ENCODE measurements at regions not wholly inside any gene's neighbourhood (a gene's known extent, or its start where the extent isn't known, plus 50 kb on each side); places are given as distances from the start of the nearest gene placed in this dataset.

DNA sequence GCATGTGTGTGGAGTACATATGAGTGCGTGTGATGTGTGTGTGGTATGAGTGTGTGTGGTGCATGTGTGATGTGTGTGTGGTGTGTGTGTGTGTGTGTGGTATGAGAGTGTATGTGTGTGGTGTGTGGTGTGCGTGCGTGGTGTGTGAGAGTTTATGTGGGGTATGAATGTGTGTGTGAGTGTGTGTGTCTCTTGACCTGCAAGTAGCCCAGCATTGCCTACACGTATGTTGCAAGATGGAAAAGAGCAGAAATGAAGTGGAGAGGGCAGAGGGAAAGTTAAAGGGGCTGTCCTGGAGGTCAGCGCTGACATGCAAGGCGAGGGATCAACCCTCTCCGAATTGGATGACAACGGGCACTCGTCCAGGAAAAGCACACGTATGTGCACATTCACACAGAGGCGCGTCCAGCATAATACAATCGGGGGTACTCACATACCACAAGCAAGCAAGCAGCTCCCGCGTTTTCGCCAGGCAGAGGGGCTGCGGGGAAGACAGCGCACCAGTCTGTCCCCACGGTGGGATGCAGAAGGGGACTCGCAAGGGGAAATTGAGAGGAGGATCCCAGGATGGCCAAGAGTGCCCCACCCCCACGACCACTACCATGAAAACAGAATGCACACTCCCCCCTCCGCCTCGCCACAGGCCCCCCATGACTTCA is 174.5 kb upstream of the AFDN start:
- H3K36me3 ChIP-seq: no peaks in the 10 kb centered on the region
- no peak overlapping the region for H3K27ac ChIP-seq
- no peak for DNase-seq (ENCODE audit: low spot score in 2 of 2)
- H3K27me3 ChIP-seq: no peaks in the 10 kb centered on the region
- no peaks in the 10 kb centered on the region for H3K9me3 ChIP-seq
- no peak overlapping the region for H3K4me3 ChIP-seq
- H3K4me1 ChIP-seq: no peaks in the 10 kb centered on the region
- intact Hi-C loops (cut with DNase I): no loop called here
- TF ChIP-seq, protein P1, sequence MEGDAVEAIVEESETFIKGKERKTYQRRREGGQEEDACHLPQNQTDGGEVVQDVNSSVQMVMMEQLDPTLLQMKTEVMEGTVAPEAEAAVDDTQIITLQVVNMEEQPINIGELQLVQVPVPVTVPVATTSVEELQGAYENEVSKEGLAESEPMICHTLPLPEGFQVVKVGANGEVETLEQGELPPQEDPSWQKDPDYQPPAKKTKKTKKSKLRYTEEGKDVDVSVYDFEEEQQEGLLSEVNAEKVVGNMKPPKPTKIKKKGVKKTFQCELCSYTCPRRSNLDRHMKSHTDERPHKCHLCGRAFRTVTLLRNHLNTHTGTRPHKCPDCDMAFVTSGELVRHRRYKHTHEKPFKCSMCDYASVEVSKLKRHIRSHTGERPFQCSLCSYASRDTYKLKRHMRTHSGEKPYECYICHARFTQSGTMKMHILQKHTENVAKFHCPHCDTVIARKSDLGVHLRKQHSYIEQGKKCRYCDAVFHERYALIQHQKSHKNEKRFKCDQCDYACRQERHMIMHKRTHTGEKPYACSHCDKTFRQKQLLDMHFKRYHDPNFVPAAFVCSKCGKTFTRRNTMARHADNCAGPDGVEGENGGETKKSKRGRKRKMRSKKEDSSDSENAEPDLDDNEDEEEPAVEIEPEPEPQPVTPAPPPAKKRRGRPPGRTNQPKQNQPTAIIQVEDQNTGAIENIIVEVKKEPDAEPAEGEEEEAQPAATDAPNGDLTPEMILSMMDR (IDR thresholded peaks at IDR 0.05): no peak

DNA sequence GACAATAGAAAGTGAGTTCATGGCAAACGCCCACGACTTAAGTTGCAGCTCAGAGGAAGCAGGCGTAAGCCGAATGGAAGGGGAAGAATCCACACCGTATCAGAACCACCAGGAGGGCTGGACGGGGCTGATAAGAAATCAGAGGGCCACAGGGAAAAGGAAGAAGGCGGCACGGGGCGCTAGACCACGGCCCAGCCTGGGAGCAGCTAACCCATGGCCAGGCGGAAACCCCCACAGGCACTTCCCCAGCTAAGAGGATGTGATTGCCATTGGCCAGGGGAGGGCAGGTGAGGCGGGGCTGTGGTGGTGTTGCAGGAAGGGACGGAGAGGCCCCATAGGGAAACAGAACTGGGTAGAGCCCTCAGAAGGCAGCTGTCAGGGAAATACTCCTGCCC is 174.0 kb upstream of the AFDN start:
- Histone ChIP-seq H3K27ac (no peak overlapping the region), H3K36me3 (no peaks in the 10 kb centered on the region), H3K4me3 (no peak overlapping the region), H3K4me1 (no peaks in the 10 kb centered on the region), H3K27me3 (no peaks in the 10 kb centered on the region), H3K9me3 (no peaks in the 10 kb centered on the region)
- no peak for DNase-seq (ENCODE audit: low spot score in 2 of 2)
- TF ChIP-seq, protein P1 (IDR thresholded peaks at IDR 0.05): no peak
- intact Hi-C loops (cut with DNase I): no loop called here

DNA sequence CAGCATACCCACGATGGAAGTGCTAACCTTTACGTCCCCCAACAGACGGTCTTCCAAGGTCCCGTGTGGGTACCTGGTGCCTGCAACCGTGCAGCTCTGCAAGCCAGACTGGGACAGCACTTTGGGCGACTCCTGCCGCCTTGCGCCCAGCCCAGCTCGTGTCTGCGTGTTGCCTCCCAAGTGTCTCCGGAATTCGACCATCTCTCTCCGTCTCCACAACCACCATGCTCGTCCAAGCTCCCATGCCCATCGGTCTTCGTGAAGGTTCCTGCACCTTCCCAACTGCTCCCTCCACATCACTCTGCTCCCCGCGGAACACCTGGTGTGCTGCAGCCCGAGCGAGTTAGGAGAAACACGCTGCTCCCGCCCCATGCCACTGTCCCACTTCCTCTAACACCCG is 173.2 kb upstream of the AFDN start:
- H3K4me1 ChIP-seq: no peaks in the 10 kb centered on the region
- H3K27me3 ChIP-seq: no peaks in the 10 kb centered on the region
- intact Hi-C loops (cut with DNase I): no loop called here
- no peak overlapping the region for H3K27ac ChIP-seq
- H3K36me3 ChIP-seq: no peaks in the 10 kb centered on the region
- H3K9me3 ChIP-seq: no peaks in the 10 kb centered on the region
- TF ChIP-seq, protein P1 (IDR thresholded peaks at IDR 0.05): no peak
- no peak for DNase-seq (ENCODE audit: low spot score in 2 of 2)
- H3K4me3 ChIP-seq: no peak overlapping the region

DNA sequence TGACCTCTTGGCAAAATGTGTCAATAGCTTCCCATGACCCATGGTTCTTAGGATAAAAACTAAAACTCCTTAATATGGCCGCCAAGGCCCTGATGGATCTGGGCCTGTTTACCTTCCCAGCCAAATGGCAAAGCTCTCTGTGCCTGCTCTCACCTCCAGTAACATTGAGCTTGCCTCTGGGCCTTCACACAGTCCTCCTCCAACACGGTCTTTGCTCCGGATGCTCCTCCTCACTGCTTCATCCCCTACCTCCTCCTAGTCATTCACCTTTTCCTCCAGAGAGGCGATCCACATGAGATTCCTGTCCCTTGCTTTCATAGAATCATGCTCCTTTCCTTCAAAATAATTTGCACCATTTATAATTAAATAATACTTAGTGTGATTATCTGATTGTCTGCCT is 172.3 kb upstream of the AFDN start:
- H3K4me1 ChIP-seq: no peaks in the 10 kb centered on the region
- H3K9me3 ChIP-seq: no peaks in the 10 kb centered on the region
- DNase-seq (ENCODE audit: low spot score in 2 of 2): no peak
- no peaks in the 10 kb centered on the region for H3K36me3 ChIP-seq
- no peaks in the 10 kb centered on the region for H3K27me3 ChIP-seq
- TF ChIP-seq, protein P1 (IDR thresholded peaks at IDR 0.05): no peak
- H3K27ac ChIP-seq: no peak overlapping the region
- H3K4me3 ChIP-seq: no peak overlapping the region
- intact Hi-C loops (cut with DNase I): no loop called here

DNA sequence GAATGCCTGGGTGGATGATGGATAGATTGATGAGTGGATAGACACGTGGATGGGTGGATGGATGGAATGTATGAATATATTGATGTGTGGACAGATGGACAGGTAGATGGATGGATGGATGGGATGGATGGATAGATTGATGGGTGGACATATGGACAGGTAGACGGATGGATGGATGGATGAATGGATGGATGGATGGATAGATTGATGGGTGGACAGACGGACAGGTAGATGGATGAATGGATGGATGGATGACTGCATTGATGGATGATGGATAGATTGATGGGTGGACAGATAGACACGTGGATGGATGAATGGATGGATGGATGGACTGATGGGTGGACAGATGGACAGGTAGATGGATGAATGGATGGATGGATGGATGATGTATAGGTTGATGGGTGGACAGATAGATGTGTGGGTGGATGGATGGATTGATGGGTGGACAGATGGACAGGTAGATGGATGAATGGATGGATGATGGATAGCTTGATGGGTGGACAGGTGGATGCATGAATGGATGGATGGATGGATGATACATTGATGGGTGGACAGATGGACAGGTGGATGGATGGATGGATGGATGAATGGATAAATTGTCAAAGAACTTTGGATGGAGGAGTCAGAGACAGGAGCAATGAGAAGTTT is 171.4 kb upstream of the AFDN start:
- DNase-seq (ENCODE audit: low spot score in 2 of 2): no peak
- H3K4me1 ChIP-seq: no peaks in the 10 kb centered on the region
- H3K27ac ChIP-seq: no peak overlapping the region
- no peaks in the 10 kb centered on the region for H3K36me3 ChIP-seq
- no peaks in the 10 kb centered on the region for H3K27me3 ChIP-seq
- no peak overlapping the region for H3K4me3 ChIP-seq
- H3K9me3 ChIP-seq: no peaks in the 10 kb centered on the region
- intact Hi-C loops (cut with DNase I): no loop called here
- TF ChIP-seq, protein P1 (IDR thresholded peaks at IDR 0.05): no peak

Data from ascending aorta (tissue), 2 donors.